AG04450 (cell line): ENCODE measurements at regions not wholly inside any gene's neighbourhood (a gene's known extent, or its start where the extent isn't known, plus 50 kb on each side); places are given as distances from the start of the nearest gene placed in this dataset.

Source experiments
- CTCF ChIA-PET: fragments of 300-600, 350-600 bp; formaldehyde crosslinking; extraction: SDS; loops from one replicate; lab custom pipeline; 2022; ENCODE audit warnings: antibody characterized with exemption, inconsistent platforms; lab: Charles Lee
- POLR2A ChIA-PET: fragments of 350-600 bp; formaldehyde crosslinking; extraction: SDS; loops from one replicate; lab custom pipeline; 2021; ENCODE audit warnings: antibody characterized with exemption, inconsistent platforms; lab: Yijun Ruan, JAX
- DNase-seq: peaks from one replicate; pipeline ENCODE4 v3.0.0-alpha.2; 2011; ENCODE audit warnings: low read depth, low spot score
- H3K27ac ChIP-seq: one replicate; pipeline ENCODE4 v1.5.1; 2012; ENCODE audit warnings: low read depth, low read length, control low read depth
- H3K27me3 ChIP-seq: one replicate; pipeline ENCODE4 v1.6.0; 2012; ENCODE audit warnings: low read length; ENCODE audit not compliant: control insufficient read depth, insufficient read depth
- H3K4me3 ChIP-seq: 2 replicates; pipeline ENCODE4 v1.5.1; 2011; ENCODE audit warnings: mild to moderate bottlenecking, low read depth, low read length, control low read depth
- H3K9me3 ChIP-seq: 2 replicates; pipeline ENCODE4 v1.5.1; 2012; ENCODE audit warnings: low read length; ENCODE audit not compliant: control insufficient read depth, insufficient read depth
- TF ChIP-seq, protein P1 (sequence below): IDR thresholded peaks from 2 replicates; pipeline ENCODE4 v1.5.1; 2011; ENCODE audit warnings: low read depth, low read length, control low read depth, inconsistent platforms

DNA sequence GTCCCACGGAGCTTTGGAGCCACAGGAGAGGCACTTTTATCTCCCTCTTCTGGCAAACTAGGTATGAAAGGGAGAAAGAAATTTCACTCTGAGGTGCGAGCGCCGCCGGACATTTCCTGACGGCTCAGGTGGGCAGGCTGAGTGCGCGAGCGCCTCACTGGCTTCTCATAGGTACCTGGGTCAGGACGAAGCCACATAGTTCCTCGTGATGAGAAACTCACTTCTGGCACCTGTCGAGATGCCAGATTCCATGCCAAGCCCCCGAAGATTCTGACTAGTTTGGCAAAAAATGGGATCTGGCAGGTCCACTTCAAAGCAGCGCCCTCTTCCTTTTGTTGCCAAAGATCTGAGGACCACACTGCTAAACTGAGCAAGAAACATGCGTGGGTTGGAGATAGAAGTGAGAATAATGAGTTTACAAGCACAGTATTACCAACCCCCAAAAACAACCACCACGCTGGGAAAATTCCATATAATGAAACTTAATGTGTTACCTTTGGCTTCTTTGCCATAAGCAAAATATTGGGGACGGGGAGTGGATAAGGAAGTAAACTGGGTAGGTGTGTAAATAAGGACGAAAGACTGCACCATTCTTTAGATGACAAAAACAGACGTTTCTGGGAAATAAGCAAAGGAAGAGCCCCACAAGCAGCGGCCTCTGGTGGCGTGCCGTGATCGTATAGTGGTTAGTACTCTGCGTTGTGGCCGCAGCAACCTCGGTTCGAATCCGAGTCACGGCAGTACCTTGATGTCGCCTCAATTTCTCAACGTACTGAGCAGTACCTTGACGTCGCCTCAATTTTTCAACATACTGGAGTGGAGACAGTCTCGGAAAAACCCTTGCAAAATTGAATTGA is 89.8 kb upstream of the PRSS16 start:
- TF ChIP-seq, protein P1, sequence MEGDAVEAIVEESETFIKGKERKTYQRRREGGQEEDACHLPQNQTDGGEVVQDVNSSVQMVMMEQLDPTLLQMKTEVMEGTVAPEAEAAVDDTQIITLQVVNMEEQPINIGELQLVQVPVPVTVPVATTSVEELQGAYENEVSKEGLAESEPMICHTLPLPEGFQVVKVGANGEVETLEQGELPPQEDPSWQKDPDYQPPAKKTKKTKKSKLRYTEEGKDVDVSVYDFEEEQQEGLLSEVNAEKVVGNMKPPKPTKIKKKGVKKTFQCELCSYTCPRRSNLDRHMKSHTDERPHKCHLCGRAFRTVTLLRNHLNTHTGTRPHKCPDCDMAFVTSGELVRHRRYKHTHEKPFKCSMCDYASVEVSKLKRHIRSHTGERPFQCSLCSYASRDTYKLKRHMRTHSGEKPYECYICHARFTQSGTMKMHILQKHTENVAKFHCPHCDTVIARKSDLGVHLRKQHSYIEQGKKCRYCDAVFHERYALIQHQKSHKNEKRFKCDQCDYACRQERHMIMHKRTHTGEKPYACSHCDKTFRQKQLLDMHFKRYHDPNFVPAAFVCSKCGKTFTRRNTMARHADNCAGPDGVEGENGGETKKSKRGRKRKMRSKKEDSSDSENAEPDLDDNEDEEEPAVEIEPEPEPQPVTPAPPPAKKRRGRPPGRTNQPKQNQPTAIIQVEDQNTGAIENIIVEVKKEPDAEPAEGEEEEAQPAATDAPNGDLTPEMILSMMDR = peak; percentile 62
- Histone ChIP-seq H3K9me3 (no peaks in the 10 kb centered on the region), H3K27ac (no peak overlapping the region), H3K27me3 (no peaks in the 10 kb centered on the region), H3K4me3 (peak overlapping the region; percentile 62)
- CTCF ChIA-PET = interaction anchor here (0.9 to 3.1 kb wide), 5 partner anchors 10 to 1132 kb away, joined by 3 to 16 read pairs (median 5); a partner anchor contains a TSS
- POLR2A ChIA-PET = interaction anchor here (0.6 to 1.3 kb wide), 2 partner anchors 11 to 26 kb away, joined by 3 to 6 read pairs; a partner anchor contains a TSS
- DNase-seq = no peak

DNA sequence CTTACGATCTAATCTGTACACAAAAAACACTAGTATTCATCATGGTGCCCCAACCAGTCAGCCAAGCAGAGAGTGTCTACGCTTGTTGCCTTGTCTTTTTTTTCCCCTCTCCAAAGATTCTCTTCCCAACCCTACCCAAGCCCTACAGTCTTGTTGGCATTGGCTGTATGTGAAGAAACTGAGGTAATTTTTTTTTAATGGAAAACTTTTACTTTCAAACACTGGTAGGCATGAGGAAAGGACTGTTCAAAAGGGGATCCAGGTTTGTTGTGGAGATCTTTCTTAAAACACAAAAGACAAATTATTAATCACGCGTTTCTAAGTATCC is 89.2 kb upstream of the PRSS16 start:
- Histone ChIP-seq H3K9me3 (no peaks in the 10 kb centered on the region), H3K27me3 (no peaks in the 10 kb centered on the region), H3K27ac (no peak overlapping the region), H3K4me3 (peak overlapping the region; percentile 62)
- POLR2A ChIA-PET = no interaction called here
- DNase-seq = no peak
- TF ChIP-seq, protein P1 = no peak
- CTCF ChIA-PET = interaction anchor here (2.0 kb wide), 1 partner anchor 31 kb away, joined by 18 read pairs; no protein-coding TSS in a partner anchor

DNA sequence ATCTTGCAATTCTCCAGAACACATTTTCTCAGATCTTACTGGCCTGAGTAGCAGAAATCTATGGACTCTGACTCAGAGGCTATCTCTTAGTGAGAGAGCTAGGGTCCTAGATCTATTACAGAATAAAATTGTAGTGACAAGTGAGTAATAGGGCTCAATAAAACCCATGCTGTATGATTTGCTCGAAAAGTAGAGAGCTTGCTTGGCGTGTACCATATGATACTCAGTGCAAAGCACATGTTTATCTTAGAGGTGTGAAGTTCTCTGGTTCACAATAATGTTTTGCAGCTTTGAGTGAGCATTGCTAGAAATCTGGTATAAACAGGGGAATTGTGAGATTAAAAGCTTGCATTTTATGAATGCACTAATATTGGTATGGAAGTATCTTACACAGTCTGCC is 87.8 kb upstream of the PRSS16 start:
- CTCF ChIA-PET = interaction anchor here (0.7 to 4.1 kb wide), 11 partner anchors 10 to 736 kb away, joined by 3 to 22 read pairs (median 3); a partner anchor contains a TSS
- no peak overlapping the region for H3K4me3 ChIP-seq
- H3K9me3 ChIP-seq = no peaks in the 10 kb centered on the region
- DNase-seq = no peak
- H3K27me3 ChIP-seq = no peaks in the 10 kb centered on the region
- no peak overlapping the region for H3K27ac ChIP-seq
- POLR2A ChIA-PET = no interaction called here
- TF ChIP-seq, protein P1 = no peak

DNA sequence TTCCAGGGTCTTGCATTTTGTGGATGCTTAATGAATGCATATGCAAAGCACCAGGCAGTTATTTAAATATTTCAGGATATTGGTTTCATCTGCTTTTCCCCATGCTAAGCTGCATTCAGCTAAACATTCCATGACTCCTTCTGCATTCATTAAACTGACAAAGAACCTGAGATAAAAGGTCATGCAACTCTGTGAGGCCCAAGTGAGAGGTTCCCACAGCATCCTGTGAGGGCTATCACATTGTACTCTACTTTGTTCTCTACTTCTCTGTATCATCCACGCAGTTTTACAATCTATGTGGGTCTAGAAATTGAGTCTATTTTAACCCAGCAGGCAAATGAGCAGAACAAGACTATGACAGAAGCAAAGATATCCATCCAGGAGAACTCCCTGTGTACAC is 86.4 kb upstream of the PRSS16 start:
- no peaks in the 10 kb centered on the region for H3K9me3 ChIP-seq
- no peak overlapping the region for H3K27ac ChIP-seq
- H3K4me3 ChIP-seq = no peak overlapping the region
- ChIA-PET POLR2A (no interaction called here), CTCF (interaction anchor here (0.7 to 4.1 kb wide), 16 partner anchors 8 to 735 kb away, joined by 3 to 23 read pairs (median 5); a partner anchor contains a TSS)
- no peak for DNase-seq
- TF ChIP-seq, protein P1 = no peak
- no peaks in the 10 kb centered on the region for H3K27me3 ChIP-seq

DNA sequence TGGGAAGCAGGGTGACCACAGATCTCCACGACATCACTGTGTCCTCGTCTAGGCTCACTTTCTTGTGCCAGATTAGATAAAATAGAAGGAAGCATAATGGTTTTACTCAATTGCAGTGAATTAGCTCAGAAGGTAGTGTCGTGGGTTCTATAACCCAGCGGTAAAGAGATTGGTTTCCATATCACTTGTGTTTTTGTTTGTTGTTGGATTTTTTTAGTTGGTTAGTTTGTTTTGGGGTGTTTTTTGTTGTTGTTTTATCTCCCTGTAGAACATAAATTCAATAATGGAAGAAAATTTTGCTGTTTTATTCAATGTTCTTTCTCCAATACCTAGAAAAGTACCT is 85.9 kb upstream of the PRSS16 start:
- no peak for DNase-seq
- ChIA-PET CTCF (interaction anchor here (0.6 to 4.1 kb wide), 16 partner anchors 8 to 734 kb away, joined by 3 to 23 read pairs (median 5); a partner anchor contains a TSS), POLR2A (interaction anchor here (1.0 to 2.6 kb wide), 2 partner anchors 14 to 16 kb away, joined by 5 to 16 read pairs; a partner anchor contains a TSS)
- TF ChIP-seq, protein P1 = no peak
- Histone ChIP-seq H3K9me3 (no peaks in the 10 kb centered on the region), H3K27me3 (no peaks in the 10 kb centered on the region), H3K27ac (no peak overlapping the region), H3K4me3 (no peak overlapping the region)
